ENCODE measurements at regions not wholly inside any gene's neighbourhood (a gene's known extent, or its start where the extent isn't known, plus 50 kb on each side); places are given as distances from the start of the nearest gene placed in this dataset.

GRCh38 chr17:34178092-34178491 is 77.0 kb upstream of the CCL2 start:
- no peak for TF ChIP-seq CSDC2 (CRISPR knock-in tag; IDR thresholded peaks at IDR 0.05)
- no peak for TF ChIP-seq ZNF70 (CRISPR knock-in tag; IDR thresholded peaks at IDR 0.05)
- no peak for TF ChIP-seq ZFP30 (CRISPR knock-in tag; IDR thresholded peaks at IDR 0.05)
- TF ChIP-seq BACH2 (CRISPR knock-in tag; IDR thresholded peaks at IDR 0.05; ENCODE audit: borderline replicate concordance) = no peak
- no peak for TF ChIP-seq PATZ1 (CRISPR knock-in tag; IDR thresholded peaks at IDR 0.05; ENCODE audit: borderline replicate concordance)
- TF ChIP-seq ESRRG (CRISPR knock-in tag; IDR thresholded peaks at IDR 0.05) = no peak
- no peak for TF ChIP-seq POU6F1 (CRISPR knock-in tag; IDR thresholded peaks at IDR 0.05; ENCODE audit: borderline replicate concordance, low read depth)
- no peak for TF ChIP-seq CREB5 (CRISPR knock-in tag; IDR thresholded peaks at IDR 0.05; ENCODE audit: low read depth)
- TF ChIP-seq GLIS3 (CRISPR knock-in tag; IDR thresholded peaks at IDR 0.05) = no peak
